ENCODE measurements at regions not wholly inside any gene's neighbourhood (a gene's known extent, or its start where the extent isn't known, plus 50 kb on each side); places are given as distances from the start of the nearest gene placed in this dataset.

GRCh38 chr3:22634433-22634832 lies 568.7 kb upstream of the UBE2E2 start:
- no peak for DNase-seq (ENCODE audit: insufficient read length, low spot score, missing footprints)
- Histone ChIP-seq H2AFZ (ENCODE audit: low read length) (no peak overlapping the region), H3K36me3 (ENCODE audit: insufficient read depth, low read length) (no peaks in the 10 kb centered on the region), H3K4me3 (ENCODE audit: insufficient read depth, low read length) (no peak overlapping the region), H3K4me1 (ENCODE audit: insufficient read depth, low read length) (no peaks in the 10 kb centered on the region), H3K4me2 (ENCODE audit: insufficient read depth, low read length) (no peak overlapping the region), H3K27me3 (ENCODE audit: insufficient read depth, low read length) (no peaks in the 10 kb centered on the region), H4K20me1 (ENCODE audit: insufficient read depth, low read length) (no peaks in the 10 kb centered on the region), H3K27ac (ENCODE audit: low read depth, low read length) (no peak overlapping the region), H3K79me2 (ENCODE audit: insufficient read depth, low read length) (no peaks in the 10 kb centered on the region), H3K9me3 (ENCODE audit: low read depth, low read length) (peaks cover 2% of the 10 kb centered on the region)
- TF ChIP-seq, protein P1, sequence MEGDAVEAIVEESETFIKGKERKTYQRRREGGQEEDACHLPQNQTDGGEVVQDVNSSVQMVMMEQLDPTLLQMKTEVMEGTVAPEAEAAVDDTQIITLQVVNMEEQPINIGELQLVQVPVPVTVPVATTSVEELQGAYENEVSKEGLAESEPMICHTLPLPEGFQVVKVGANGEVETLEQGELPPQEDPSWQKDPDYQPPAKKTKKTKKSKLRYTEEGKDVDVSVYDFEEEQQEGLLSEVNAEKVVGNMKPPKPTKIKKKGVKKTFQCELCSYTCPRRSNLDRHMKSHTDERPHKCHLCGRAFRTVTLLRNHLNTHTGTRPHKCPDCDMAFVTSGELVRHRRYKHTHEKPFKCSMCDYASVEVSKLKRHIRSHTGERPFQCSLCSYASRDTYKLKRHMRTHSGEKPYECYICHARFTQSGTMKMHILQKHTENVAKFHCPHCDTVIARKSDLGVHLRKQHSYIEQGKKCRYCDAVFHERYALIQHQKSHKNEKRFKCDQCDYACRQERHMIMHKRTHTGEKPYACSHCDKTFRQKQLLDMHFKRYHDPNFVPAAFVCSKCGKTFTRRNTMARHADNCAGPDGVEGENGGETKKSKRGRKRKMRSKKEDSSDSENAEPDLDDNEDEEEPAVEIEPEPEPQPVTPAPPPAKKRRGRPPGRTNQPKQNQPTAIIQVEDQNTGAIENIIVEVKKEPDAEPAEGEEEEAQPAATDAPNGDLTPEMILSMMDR (IDR thresholded peaks at IDR 0.05; ENCODE audit: extremely low read depth, low read depth, low read length) = no peak

DNA sequence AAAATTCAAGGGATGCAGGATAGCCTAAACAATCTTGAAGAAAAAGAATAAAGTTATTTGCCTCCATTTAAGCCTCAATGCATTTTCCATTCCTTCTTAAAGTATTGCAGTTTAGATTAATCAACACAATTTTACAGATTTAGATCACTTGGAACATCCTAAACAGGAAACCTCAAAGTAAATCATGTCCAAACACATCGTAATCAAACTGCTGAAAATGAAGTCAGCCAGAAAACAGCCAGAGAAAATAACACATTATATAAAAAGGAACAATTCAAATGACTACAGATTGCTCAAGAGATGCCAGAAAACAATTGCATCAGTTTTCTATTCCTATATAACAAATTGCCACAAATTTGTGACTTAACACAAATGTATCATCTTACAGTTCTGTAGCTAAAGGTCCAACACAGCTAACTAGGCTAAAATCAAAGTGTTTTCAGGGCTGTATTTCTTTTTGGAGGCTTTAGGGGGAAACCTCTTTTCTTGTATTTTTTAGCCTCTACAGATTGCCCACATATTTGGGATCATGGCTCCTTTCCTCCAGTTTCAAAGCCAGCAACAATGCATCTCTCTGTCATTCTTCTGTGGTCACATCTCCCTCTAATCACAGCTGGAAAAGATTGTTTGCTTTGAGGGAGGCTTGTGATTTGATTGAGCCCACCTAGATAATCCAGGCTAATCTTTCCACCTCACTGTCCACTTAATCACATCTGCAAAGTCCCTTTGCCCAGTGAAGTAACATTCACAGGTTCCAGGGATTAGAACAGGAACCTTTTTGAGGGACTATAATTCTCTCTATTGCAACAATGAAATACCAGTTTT lies 543.3 kb upstream of the UBE2E2 start:
- no peaks in the 10 kb centered on the region for H3K27me3 ChIP-seq (ENCODE audit: insufficient read depth, low read length)

DNA sequence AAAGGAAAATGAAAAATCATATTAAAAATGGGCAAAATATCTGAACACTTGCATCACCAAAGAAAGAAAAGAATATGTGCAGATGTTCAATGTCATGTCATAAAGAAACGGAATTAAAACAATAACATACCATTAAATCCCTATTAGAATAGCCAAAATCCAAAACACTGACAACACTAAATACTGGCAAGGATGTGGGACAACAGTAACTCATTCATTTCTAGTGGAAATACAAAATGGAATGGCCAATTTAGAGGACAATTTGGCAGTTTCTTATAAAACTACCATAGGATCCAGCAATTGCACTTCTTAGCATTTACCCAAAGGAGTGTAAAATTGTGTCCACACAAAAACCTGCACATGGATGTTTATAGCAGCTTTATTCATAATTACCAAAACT lies 542.5 kb upstream of the UBE2E2 start:
- Histone ChIP-seq H3K4me3 (ENCODE audit: insufficient read depth, low read length) (no peak overlapping the region), H3K27me3 (ENCODE audit: insufficient read depth, low read length) (no peaks in the 10 kb centered on the region), H3K36me3 (ENCODE audit: insufficient read depth, low read length) (no peaks in the 10 kb centered on the region), H3K9me3 (ENCODE audit: low read depth, low read length) (no peaks in the 10 kb centered on the region), H3K79me2 (ENCODE audit: insufficient read depth, low read length) (no peaks in the 10 kb centered on the region), H3K4me2 (ENCODE audit: insufficient read depth, low read length) (no peak overlapping the region), H4K20me1 (ENCODE audit: insufficient read depth, low read length) (no peaks in the 10 kb centered on the region), H3K27ac (ENCODE audit: low read depth, low read length) (no peak overlapping the region), H3K4me1 (ENCODE audit: insufficient read depth, low read length) (no peaks in the 10 kb centered on the region), H2AFZ (ENCODE audit: low read length) (no peak overlapping the region)
- TF ChIP-seq, protein P1 (IDR thresholded peaks at IDR 0.05; ENCODE audit: extremely low read depth, low read depth, low read length) = no peak
- no peak for DNase-seq (ENCODE audit: insufficient read length, low spot score, missing footprints)

More for the DNA sequence above, 543.3 kb upstream of the UBE2E2 start:
- Histone ChIP-seq H3K27ac (ENCODE audit: low read depth, low read length) (no peak overlapping the region), H3K4me2 (ENCODE audit: insufficient read depth, low read length) (no peak overlapping the region), H4K20me1 (ENCODE audit: insufficient read depth, low read length) (no peaks in the 10 kb centered on the region), H3K9me3 (ENCODE audit: low read depth, low read length) (no peaks in the 10 kb centered on the region), H3K4me3 (ENCODE audit: insufficient read depth, low read length) (no peak overlapping the region), H3K4me1 (ENCODE audit: insufficient read depth, low read length) (no peaks in the 10 kb centered on the region), H3K36me3 (ENCODE audit: insufficient read depth, low read length) (no peaks in the 10 kb centered on the region), H3K79me2 (ENCODE audit: insufficient read depth, low read length) (no peaks in the 10 kb centered on the region), H2AFZ (ENCODE audit: low read length) (no peak overlapping the region)
- TF ChIP-seq, protein P1 (IDR thresholded peaks at IDR 0.05; ENCODE audit: extremely low read depth, low read depth, low read length) = no peak
- DNase-seq (ENCODE audit: insufficient read length, low spot score, missing footprints) = no peak

GRCh38 chr3:22661121-22661700 lies 541.9 kb upstream of the UBE2E2 start:
- no peak overlapping the region for H3K4me2 ChIP-seq (ENCODE audit: insufficient read depth, low read length)
- H2AFZ ChIP-seq (ENCODE audit: low read length) = no peak overlapping the region
- no peaks in the 10 kb centered on the region for H3K36me3 ChIP-seq (ENCODE audit: insufficient read depth, low read length)
- H3K4me1 ChIP-seq (ENCODE audit: insufficient read depth, low read length) = no peaks in the 10 kb centered on the region
- DNase-seq (ENCODE audit: insufficient read length, low spot score, missing footprints) = no peak
- H3K79me2 ChIP-seq (ENCODE audit: insufficient read depth, low read length) = no peaks in the 10 kb centered on the region
- H3K9me3 ChIP-seq (ENCODE audit: low read depth, low read length) = no peaks in the 10 kb centered on the region
- no peak overlapping the region for H3K27ac ChIP-seq (ENCODE audit: low read depth, low read length)
- no peak overlapping the region for H3K4me3 ChIP-seq (ENCODE audit: insufficient read depth, low read length)
- TF ChIP-seq, protein P1 (IDR thresholded peaks at IDR 0.05; ENCODE audit: extremely low read depth, low read depth, low read length) = no peak
- no peaks in the 10 kb centered on the region for H4K20me1 ChIP-seq (ENCODE audit: insufficient read depth, low read length)
- no peaks in the 10 kb centered on the region for H3K27me3 ChIP-seq (ENCODE audit: insufficient read depth, low read length)
